ENCODE measurements at regions not wholly inside any gene's neighbourhood (a gene's known extent, or its start where the extent isn't known, plus 50 kb on each side); places are given as distances from the start of the nearest gene placed in this dataset.

- TF ChIP-seq CTCF (conservative IDR thresholded peaks at IDR 0.05) = no peak
- TF ChIP-seq ZFX (IDR thresholded peaks at IDR 0.05) = no peak
- no peak overlapping the region for H3K27ac ChIP-seq
Measured at GRCh38 chr11:133739481-133739880, 105.8 kb downstream of the SPATA19 start.

- TF ChIP-seq ZFX (IDR thresholded peaks at IDR 0.05) (no peak), CTCF (conservative IDR thresholded peaks at IDR 0.05) (no peak)
- no peak overlapping the region for H3K27ac ChIP-seq
Measured at GRCh38 chr11:133738624-133739023, 106.7 kb downstream of the SPATA19 start.

GRCh38 chr11:133733631-133734030 lies 111.7 kb downstream of the SPATA19 start:
- TF ChIP-seq CTCF (conservative IDR thresholded peaks at IDR 0.05) (no peak), ZFX (IDR thresholded peaks at IDR 0.05) (no peak)
- no peak overlapping the region for H3K27ac ChIP-seq

GRCh38 chr11:133732109-133732674 lies 113.1 kb downstream of the SPATA19 start:
- TF ChIP-seq CTCF (conservative IDR thresholded peaks at IDR 0.05) = no peak
- no peak for TF ChIP-seq ZFX (IDR thresholded peaks at IDR 0.05)
- no peak overlapping the region for H3K27ac ChIP-seq

- TF ChIP-seq ZFX (IDR thresholded peaks at IDR 0.05) (no peak), CTCF (conservative IDR thresholded peaks at IDR 0.05) (no peak)
- H3K27ac ChIP-seq = no peak overlapping the region
Measured at GRCh38 chr11:133727774-133728173, 117.5 kb downstream of the SPATA19 start.

GRCh38 chr11:133726542-133726941 lies 118.8 kb downstream of the SPATA19 start:
- TF ChIP-seq ZFX (IDR thresholded peaks at IDR 0.05) = no peak
- TF ChIP-seq CTCF (conservative IDR thresholded peaks at IDR 0.05) = no peak
- H3K27ac ChIP-seq = no peak overlapping the region

GRCh38 chr11:133724116-133724515 lies 121.2 kb downstream of the SPATA19 start:
- no peak overlapping the region for H3K27ac ChIP-seq
- TF ChIP-seq ZFX (IDR thresholded peaks at IDR 0.05) (no peak), CTCF (conservative IDR thresholded peaks at IDR 0.05) (no peak)

Measured in C4-2B (cell line).